RWPE1 (cell line): ENCODE measurements at regions not wholly inside any gene's neighbourhood (a gene's known extent, or its start where the extent isn't known, plus 50 kb on each side); places are given as distances from the start of the nearest gene placed in this dataset.

Experiments
- CTCF ChIA-PET: fragments of 350-600 bp; sonication (Branson Sonifier 250); formaldehyde crosslinking; extraction: SDS; loops from one replicate; lab custom pipeline; 2021; lab: Yijun Ruan, JAX
- POLR2A ChIA-PET: fragments of 400-600 bp; formaldehyde crosslinking; extraction: SDS; loops from one replicate; lab custom pipeline; 2020; ENCODE audit warnings: antibody characterized with exemption; ENCODE audit not compliant: low non-redundant PET; lab: Yijun Ruan, JAX
- DNase-seq: peaks from one replicate; pipeline ENCODE4 v3.0.0; 2012; ENCODE audit warnings: low spot score
- H3K27ac ChIP-seq: fragments of 450-650 bp; 2 replicates; pipeline ENCODE4 v1.5.1; 2017
- CTCF ChIP-seq: fragments of 450-650 bp; conservative IDR thresholded peaks from 2 replicates; pipeline ENCODE4 v1.5.1; 2017; ENCODE audit warnings: low read depth, mild to moderate bottlenecking

GRCh38 chr13:104837756-104838155 is 1697.7 kb downstream of the EFNB2 start:
- H3K27ac ChIP-seq, result no peak overlapping the region
- no peak for TF ChIP-seq CTCF
- POLR2A ChIA-PET, result no interaction called here
- CTCF ChIA-PET, result interaction anchor here (0.7 kb wide), 1 partner anchor 186 kb away, joined by 3 read pairs; no protein-coding TSS in a partner anchor
- DNase-seq, result no peak

DNA sequence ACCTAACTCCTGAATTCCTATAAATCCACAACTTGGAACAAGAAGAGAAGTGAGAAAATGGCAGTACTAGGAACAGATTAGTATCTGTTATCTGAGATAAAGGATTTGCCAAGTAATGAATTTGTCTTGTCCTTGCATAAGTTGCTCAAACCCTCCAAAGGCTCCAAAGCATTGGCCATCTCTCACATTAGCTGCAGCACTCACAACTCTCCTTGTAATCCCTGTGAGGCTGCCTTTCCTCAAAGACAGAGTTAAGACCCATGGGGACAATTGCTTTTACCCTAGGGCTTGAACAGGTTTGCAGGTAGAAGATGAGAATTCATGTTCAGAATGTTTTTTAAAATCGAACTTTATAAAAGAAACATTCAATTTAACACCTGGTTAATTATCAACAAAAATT is 1702.2 kb downstream of the EFNB2 start:
- no peak for DNase-seq
- TF ChIP-seq CTCF, result no peak
- ChIA-PET CTCF (no interaction called here), POLR2A (no interaction called here)
- no peak overlapping the region for H3K27ac ChIP-seq

DNA sequence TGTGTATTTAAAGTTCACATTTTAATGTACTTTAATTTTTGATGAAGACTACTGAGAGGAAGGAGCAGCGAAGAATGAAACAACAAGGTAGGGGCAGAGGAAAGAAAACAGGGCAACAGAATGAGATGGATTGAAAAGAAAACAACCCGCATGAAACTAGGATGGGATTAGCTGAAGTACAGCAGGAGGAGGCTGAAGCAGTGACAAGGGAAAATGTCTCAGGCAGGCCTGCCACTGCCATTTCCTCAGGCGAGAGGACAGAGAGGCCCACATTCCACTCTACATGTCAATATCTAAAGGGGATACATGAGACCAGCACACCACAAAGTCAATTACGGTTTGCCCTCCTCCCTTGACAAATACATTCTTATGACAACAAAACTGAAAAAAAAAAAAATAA is 1703.2 kb downstream of the EFNB2 start:
- no peak overlapping the region for H3K27ac ChIP-seq
- POLR2A ChIA-PET, result no interaction called here
- TF ChIP-seq CTCF, result no peak
- CTCF ChIA-PET, result no interaction called here
- DNase-seq, result no peak

- CTCF ChIA-PET, result no interaction called here
- POLR2A ChIA-PET, result no interaction called here
- H3K27ac ChIP-seq, result no peak overlapping the region
- no peak for DNase-seq
- TF ChIP-seq CTCF, result no peak
Measured at GRCh38 chr13:104831831-104832230, 1703.6 kb downstream of the EFNB2 start.

GRCh38 chr13:104823709-104824108 is 1711.8 kb downstream of the EFNB2 start:
- TF ChIP-seq CTCF, result no peak
- H3K27ac ChIP-seq, result no peak overlapping the region
- ChIA-PET POLR2A (no interaction called here), CTCF (interaction anchor here (0.7 kb wide), 2 partner anchors 15 to 360 kb away, joined by 5 to 6 read pairs; no protein-coding TSS in a partner anchor)
- no peak for DNase-seq

- no peak for DNase-seq
- CTCF ChIA-PET, result interaction anchor here (0.7 kb wide), 1 partner anchor 16 kb away, joined by 6 read pairs; no protein-coding TSS in a partner anchor
- no peak for TF ChIP-seq CTCF
- POLR2A ChIA-PET, result no interaction called here
- H3K27ac ChIP-seq, result no peak overlapping the region
Measured at GRCh38 chr13:104823071-104823470, 1712.4 kb downstream of the EFNB2 start.

GRCh38 chr13:104817271-104817670 is 1718.2 kb downstream of the EFNB2 start:
- no peak for TF ChIP-seq CTCF
- CTCF ChIA-PET, result no interaction called here

More at GRCh38 chr13:104817271-104817670, 1718.2 kb downstream of the EFNB2 start:
- DNase-seq, result no peak
- POLR2A ChIA-PET, result no interaction called here
- no peak overlapping the region for H3K27ac ChIP-seq
